Pancreas (tissue), 10 donors: ENCODE measurements at regions not wholly inside any gene's neighbourhood (a gene's known extent, or its start where the extent isn't known, plus 50 kb on each side); places are given as distances from the start of the nearest gene placed in this dataset.

Experiments used
- ATAC-seq, 4 donors: fragments of 200-7000 bp; cut with Tn5 transposase; one replicate each; pipeline versions ENCODE4 v1.8.0 to v1.9.1; 2020; ENCODE audit warnings: mild to moderate bottlenecking in 4 of 4, moderate library complexity in 4 of 4
- DNase-seq, 6 donors: peaks; one replicate each; pipeline ENCODE4 v3.0.0-alpha.2; 2020
- FAIRE-seq: peaks from 2 replicates; lab custom pipeline; 2012; peaks lifted over from hg19 to GRCh38; lab: Jason Lieb, UNC
- H3K27ac ChIP-seq, 4 donors: fragments of 200-600 bp; sonication (generic); 1 replicate in 3 of 4; 2 replicates in 1 of 4; pipeline versions ENCODE4 v1.5.0 to v1.8.0; 2020
- H3K27me3 ChIP-seq, 4 donors: fragments of 200-600 bp; one replicate each; pipeline ENCODE4 v1.8.0; 2021
- H3K36me3 ChIP-seq, 3 donors: fragments of 200-600 bp; sonication (generic) in 1 of 3; one replicate each; pipeline versions ENCODE4 v1.5.0 to v1.8.0; 2020 to 2021
- H3K4me1 ChIP-seq, 3 donors: fragments of 200-600 bp; one replicate each; pipeline ENCODE4 v1.8.0; 2021
- H3K4me3 ChIP-seq, 4 donors: fragments of 200-600 bp; sonication (generic) in 2 of 4; one replicate each; pipeline versions ENCODE4 v1.5.0 to v1.8.0; 2020 to 2021
- H3K9me3 ChIP-seq, 4 donors: fragments of 200-600 bp; one replicate each; pipeline ENCODE4 v1.8.0; 2021
- WGBS, 2 donors: extraction: QIAGEN DNeasy Blood & Tissue Kit; methylation state at CpG; one replicate each; pipeline ENCODE4 v1.1.7; 2013; 5-methylcytosine and 5-hydroxymethylcytosine counted together
- intact Hi-C, 3 donors: fragments of 100-400 bp; cut with DNase I; formaldehyde crosslinking; loops; one replicate each; pipeline versions ENCODE4 v1.11.1 to v1.14.2; 2022
- TF ChIP-seq, protein P1 (sequence below), 4 donors: fragments of 200-600 bp; sonication (generic) in 3 of 4; IDR thresholded peaks; one replicate each; pipeline versions ENCODE4 v1.5.0 to v1.8.0; 2021; ENCODE audit warnings: antibody characterized with exemption in 4 of 4
- donor health status: healthy with polysubstance abuse.
- donor health status: DM: no; HTN: no; CAD: no; lungs with moderate emphysema.
- donor health status: DM: no; HTN: no; CAD: no.
- donor health status: control.
- donor health status: control.
- donor health status: Bipolar disorder and iron deficiency.
- donor health status: DM: yes; HTN: yes; CAD: no.
- donor health status: DM: no; HTN: no; CAD: no.
- donor health status: DM: no; HTN: no; CAD: no.
- donor health status: DM: yes; HTN: yes; CAD: no.

GRCh38 chr6:166834049-166834448 lies 122.3 kb downstream of the RNASET2 start:
- FAIRE-seq (no peak), ATAC-seq (no peak), DNase-seq (no peak)
- TF ChIP-seq, protein P1, sequence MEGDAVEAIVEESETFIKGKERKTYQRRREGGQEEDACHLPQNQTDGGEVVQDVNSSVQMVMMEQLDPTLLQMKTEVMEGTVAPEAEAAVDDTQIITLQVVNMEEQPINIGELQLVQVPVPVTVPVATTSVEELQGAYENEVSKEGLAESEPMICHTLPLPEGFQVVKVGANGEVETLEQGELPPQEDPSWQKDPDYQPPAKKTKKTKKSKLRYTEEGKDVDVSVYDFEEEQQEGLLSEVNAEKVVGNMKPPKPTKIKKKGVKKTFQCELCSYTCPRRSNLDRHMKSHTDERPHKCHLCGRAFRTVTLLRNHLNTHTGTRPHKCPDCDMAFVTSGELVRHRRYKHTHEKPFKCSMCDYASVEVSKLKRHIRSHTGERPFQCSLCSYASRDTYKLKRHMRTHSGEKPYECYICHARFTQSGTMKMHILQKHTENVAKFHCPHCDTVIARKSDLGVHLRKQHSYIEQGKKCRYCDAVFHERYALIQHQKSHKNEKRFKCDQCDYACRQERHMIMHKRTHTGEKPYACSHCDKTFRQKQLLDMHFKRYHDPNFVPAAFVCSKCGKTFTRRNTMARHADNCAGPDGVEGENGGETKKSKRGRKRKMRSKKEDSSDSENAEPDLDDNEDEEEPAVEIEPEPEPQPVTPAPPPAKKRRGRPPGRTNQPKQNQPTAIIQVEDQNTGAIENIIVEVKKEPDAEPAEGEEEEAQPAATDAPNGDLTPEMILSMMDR (IDR thresholded peaks at IDR 0.05): no peak
- Histone ChIP-seq H3K27ac (no peak overlapping the region), H3K4me1 (no peaks in the 10 kb centered on the region), H3K27me3 (no peaks in the 10 kb centered on the region), H3K4me3 (no peak overlapping the region), H3K36me3 (no peaks in the 10 kb centered on the region), H3K9me3 (no peaks in the 10 kb centered on the region)
- WGBS, 2 donors: 88 to 90% methylated on average over 4 of the region's 4 CpGs
- intact Hi-C loops: no loop called here

- 81 to 87% methylated on average over 10 of the region's 10 CpGs for WGBS, 2 donors
- Histone ChIP-seq H3K27ac (no peak overlapping the region), H3K27me3 (no peaks in the 10 kb centered on the region), H3K9me3 (no peaks in the 10 kb centered on the region), H3K36me3 (no peaks in the 10 kb centered on the region), H3K4me3 (no peak overlapping the region), H3K4me1 (no peaks in the 10 kb centered on the region)
- intact Hi-C loops: no loop called here
- DNase-seq: no peak
- no peak for FAIRE-seq
- TF ChIP-seq, protein P1 (IDR thresholded peaks at IDR 0.05): no peak
- ATAC-seq: no peak
Observed at GRCh38 chr6:166830891-166831363, 125.4 kb downstream of the RNASET2 start.

DNA sequence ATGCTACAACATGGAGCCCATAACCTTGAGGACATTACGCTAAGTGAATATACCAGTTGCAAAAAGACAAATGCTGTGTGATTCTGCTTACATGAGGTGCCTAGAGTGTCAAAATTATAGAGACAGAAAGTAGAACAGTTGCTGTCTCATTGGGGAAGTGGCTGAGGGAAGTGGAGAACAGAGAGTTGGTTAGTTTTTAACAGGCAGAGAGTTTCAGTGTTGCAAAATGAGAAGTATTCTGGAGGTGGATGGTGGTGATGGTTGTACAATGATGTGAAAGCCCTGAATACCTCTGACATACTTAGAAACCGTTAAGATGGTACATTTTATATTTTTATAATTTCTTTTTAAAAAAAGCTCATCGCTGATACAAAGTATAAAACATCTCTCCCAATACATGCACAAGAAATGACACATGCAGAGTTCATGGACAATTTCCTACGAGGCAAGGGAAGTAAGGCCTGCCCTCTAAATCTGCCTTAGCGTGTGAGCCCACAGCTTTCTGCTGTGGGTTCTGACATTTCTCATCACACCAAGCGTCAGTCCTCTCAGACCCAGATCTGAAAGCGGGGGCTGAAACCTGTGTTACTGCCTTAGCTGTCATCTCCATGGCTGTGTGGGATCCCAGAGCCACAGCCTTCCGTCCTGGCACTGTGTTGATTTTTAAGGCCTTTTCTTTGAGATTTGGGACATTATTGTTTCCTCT lies 126.0 kb downstream of the RNASET2 start:
- no peak overlapping the region for H3K27ac ChIP-seq
- DNase-seq: no peak
- H3K4me3 ChIP-seq: no peak overlapping the region
- WGBS, 2 donors: 81 to 83% methylated on average over 8 of the region's 8 CpGs
- TF ChIP-seq, protein P1 (IDR thresholded peaks at IDR 0.05): no peak
- no peaks in the 10 kb centered on the region for H3K27me3 ChIP-seq
- no peak for FAIRE-seq
- intact Hi-C loops: no loop called here
- H3K36me3 ChIP-seq: no peaks in the 10 kb centered on the region
- no peak for ATAC-seq
- H3K9me3 ChIP-seq: no peaks in the 10 kb centered on the region
- no peaks in the 10 kb centered on the region for H3K4me1 ChIP-seq

- no peaks in the 10 kb centered on the region for H3K36me3 ChIP-seq
- H3K9me3 ChIP-seq: no peaks in the 10 kb centered on the region
- intact Hi-C loops: no loop called here
- 74 to 85% methylated on average over 6 of the region's 6 CpGs for WGBS, 2 donors
- ATAC-seq (no peak), FAIRE-seq (no peak), DNase-seq (no peak)
- no peak overlapping the region for H3K27ac ChIP-seq
- no peaks in the 10 kb centered on the region for H3K4me1 ChIP-seq
- no peak overlapping the region for H3K4me3 ChIP-seq
- TF ChIP-seq, protein P1 (IDR thresholded peaks at IDR 0.05): no peak
- H3K27me3 ChIP-seq: no peaks in the 10 kb centered on the region
Observed at GRCh38 chr6:166826264-166826663, 130.1 kb downstream of the RNASET2 start.

- ATAC-seq (no peak), DNase-seq (no peak), FAIRE-seq (no peak)
- WGBS, 2 donors: 72 to 75% methylated on average over 6 of the region's 6 CpGs
- no peak overlapping the region for H3K4me3 ChIP-seq
- no peaks in the 10 kb centered on the region for H3K36me3 ChIP-seq
- H3K4me1 ChIP-seq: no peaks in the 10 kb centered on the region
- intact Hi-C loops: no loop called here
- no peak overlapping the region for H3K27ac ChIP-seq
- no peaks in the 10 kb centered on the region for H3K9me3 ChIP-seq
- TF ChIP-seq, protein P1 (IDR thresholded peaks at IDR 0.05): no peak
- H3K27me3 ChIP-seq: no peaks in the 10 kb centered on the region
Observed at GRCh38 chr6:166825553-166826145, 130.7 kb downstream of the RNASET2 start.
